NT2/D1 (cell line): ENCODE measurements at regions not wholly inside any gene's neighbourhood (a gene's known extent, or its start where the extent isn't known, plus 50 kb on each side); places are given as distances from the start of the nearest gene placed in this dataset.

Experiments used
- DNase-seq: peaks from one replicate; pipeline ENCODE4 v3.0.0-alpha.2; 2011; ENCODE audit warnings: low read depth, low spot score
- H3K27me3 ChIP-seq: 2 replicates; pipeline ENCODE4 v1.6.0; 2011; ENCODE audit warnings: mild to moderate bottlenecking; ENCODE audit not compliant: insufficient read length, insufficient read depth
- H3K36me3 ChIP-seq: 2 replicates; pipeline ENCODE4 v1.6.1; 2011; ENCODE audit warnings: mild to moderate bottlenecking, low read length, mixed read lengths; ENCODE audit not compliant: insufficient read depth, insufficient read length
- H3K4me1 ChIP-seq: 2 replicates; pipeline ENCODE4 v1.5.1; 2011; ENCODE audit not compliant: insufficient read depth, insufficient read length
- H3K4me3 ChIP-seq: 2 replicates; pipeline ENCODE4 v1.5.1; 2011; ENCODE audit warnings: low read depth; ENCODE audit not compliant: insufficient read length
- H3K9ac ChIP-seq: 2 replicates; pipeline ENCODE4 v1.6.0; 2011; ENCODE audit warnings: low read depth; ENCODE audit not compliant: insufficient read length
- H3K9me3 ChIP-seq: 2 replicates; pipeline ENCODE4 v1.5.1; 2011; ENCODE audit warnings: mild to moderate bottlenecking, low read length; ENCODE audit not compliant: insufficient read depth
- SUZ12 ChIP-seq: IDR thresholded peaks from 2 replicates; pipeline ENCODE4 v1.6.1; 2011; ENCODE audit not compliant: insufficient read length, insufficient read depth; ENCODE audit errors: extremely low read depth
- YY1 ChIP-seq: IDR thresholded peaks from 2 replicates; pipeline ENCODE4 v1.6.1; 2011; ENCODE audit not compliant: insufficient read length, insufficient read depth
- ZNF274 ChIP-seq: IDR thresholded peaks from 2 replicates; pipeline ENCODE4 v1.6.1; 2011; ENCODE audit warnings: mild to moderate bottlenecking, low read depth, low read length

DNA sequence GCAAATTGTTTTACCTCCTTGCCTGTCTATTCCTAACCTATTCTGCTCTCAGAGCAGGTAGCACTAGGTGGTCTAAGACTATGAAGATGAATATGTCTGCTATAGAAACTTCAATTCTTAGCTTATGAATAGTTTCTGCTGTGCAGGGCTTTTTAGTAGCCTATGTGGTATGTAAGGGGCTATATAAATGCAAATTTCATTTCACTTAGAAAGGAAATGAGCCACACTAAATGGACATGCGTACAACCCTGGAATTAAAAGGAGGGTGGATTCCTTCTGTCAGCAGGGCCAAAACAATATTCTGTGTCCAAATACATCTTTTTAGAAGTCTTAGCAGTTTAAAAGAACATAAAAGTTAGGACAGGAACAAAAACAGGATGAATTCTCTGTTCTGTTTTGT, 163.9 kb upstream of the GEMIN8 start:
- no peak overlapping the region for H3K4me3 ChIP-seq
- H3K36me3 ChIP-seq, result no peaks in the 10 kb centered on the region
- TF ChIP-seq SUZ12, result no peak
- no peak for TF ChIP-seq ZNF274
- no peak for TF ChIP-seq YY1
- H3K9ac ChIP-seq, result no peak overlapping the region
- DNase-seq, result no peak
- H3K27me3 ChIP-seq, result no peaks in the 10 kb centered on the region
- H3K9me3 ChIP-seq, result no peaks in the 10 kb centered on the region
- no peaks in the 10 kb centered on the region for H3K4me1 ChIP-seq

DNA sequence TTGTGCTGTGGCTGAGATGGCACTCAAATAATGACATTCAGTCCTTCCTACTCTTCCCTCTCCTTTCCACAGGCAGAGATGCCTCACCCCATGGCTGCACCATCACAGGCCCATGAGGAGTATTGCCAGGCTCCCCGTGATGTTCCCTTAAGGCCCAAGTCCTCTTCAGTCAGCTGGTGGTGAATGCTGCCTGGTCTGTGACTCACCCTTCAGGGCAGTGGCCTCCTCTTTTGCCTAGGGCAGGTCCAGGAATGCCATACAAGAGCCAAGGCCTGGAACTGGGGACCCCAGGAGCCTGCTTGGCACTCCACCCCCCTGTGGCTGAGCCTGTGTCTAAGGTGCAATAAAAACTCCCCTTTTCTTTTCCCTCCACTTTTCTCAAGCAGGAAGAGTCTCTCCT, 144.2 kb upstream of the GEMIN8 start:
- Histone ChIP-seq H3K4me1 (peaks cover 5% of the 10 kb centered on the region), H3K27me3 (no peaks in the 10 kb centered on the region), H3K9me3 (no peaks in the 10 kb centered on the region), H3K9ac (no peak overlapping the region), H3K36me3 (no peaks in the 10 kb centered on the region), H3K4me3 (no peak overlapping the region)
- TF ChIP-seq YY1 (no peak), ZNF274 (no peak), SUZ12 (no peak)
- no peak for DNase-seq

DNA sequence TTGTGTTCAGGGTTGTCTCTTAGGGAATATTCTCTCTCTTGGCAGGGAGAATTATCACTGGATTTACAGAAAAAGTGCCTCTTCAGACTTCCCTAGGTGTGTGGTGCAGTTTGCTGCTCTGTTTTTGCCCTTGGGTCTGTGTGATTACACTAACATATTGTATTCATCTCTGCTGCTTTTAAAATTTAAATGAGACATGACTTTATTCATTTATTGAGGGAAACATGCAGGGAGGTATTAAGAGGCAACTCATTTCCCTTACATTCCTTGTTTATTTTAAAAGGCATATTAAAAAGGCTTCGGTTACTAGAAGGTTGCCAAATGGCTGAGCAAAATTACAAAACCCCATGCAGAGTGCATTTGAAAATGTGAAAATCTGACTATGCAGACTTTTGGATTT, 135.1 kb upstream of the GEMIN8 start:
- no peak overlapping the region for H3K9ac ChIP-seq
- no peaks in the 10 kb centered on the region for H3K27me3 ChIP-seq
- no peak for DNase-seq
- no peaks in the 10 kb centered on the region for H3K4me1 ChIP-seq
- H3K9me3 ChIP-seq, result no peaks in the 10 kb centered on the region
- no peaks in the 10 kb centered on the region for H3K36me3 ChIP-seq
- H3K4me3 ChIP-seq, result no peak overlapping the region
- TF ChIP-seq YY1, result no peak

DNA sequence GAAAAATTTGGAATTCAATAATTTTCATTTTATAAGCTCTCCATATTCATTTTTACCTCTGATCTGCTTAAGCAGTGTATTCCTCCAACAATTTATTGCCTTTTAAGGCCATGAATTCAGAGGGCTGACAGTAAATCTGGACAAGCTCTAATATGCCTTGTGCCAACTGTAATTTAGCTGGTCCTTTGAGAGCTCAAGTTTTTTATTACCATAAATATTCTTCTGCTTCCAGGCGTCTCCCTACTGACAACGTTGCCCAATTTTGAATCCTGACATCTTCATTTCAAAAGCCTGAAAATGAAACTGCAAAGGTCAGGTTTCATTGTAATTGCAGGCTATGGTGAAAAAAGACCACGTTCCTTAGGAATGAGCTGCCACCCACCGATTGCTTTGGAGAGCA, 95.8 kb upstream of the GEMIN8 start:
- no peak for DNase-seq
- Histone ChIP-seq H3K36me3 (no peaks in the 10 kb centered on the region), H3K4me3 (no peak overlapping the region), H3K9ac (no peak overlapping the region), H3K9me3 (no peaks in the 10 kb centered on the region), H3K4me1 (no peaks in the 10 kb centered on the region), H3K27me3 (no peaks in the 10 kb centered on the region)
- TF ChIP-seq SUZ12, result no peak
- TF ChIP-seq YY1, result no peak
- no peak for TF ChIP-seq ZNF274

DNA sequence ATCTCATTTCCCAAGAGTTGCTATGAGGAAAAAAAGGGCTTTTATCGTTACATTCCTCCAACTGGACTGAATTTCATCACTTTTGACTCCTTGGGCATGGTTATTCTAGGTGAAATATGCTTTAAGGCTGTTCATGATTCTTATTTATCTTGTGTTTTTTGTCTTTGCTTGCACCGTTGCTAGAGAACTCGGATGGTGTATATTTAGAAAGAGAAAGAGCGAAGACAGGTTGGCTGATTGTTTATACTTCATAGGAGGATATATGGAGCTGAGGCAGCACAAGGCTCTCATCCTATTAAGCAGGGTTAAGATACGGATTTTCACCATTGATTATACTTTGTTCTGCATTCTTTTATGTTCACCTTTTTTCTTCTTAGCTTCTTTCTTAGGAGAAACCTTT, 94.9 kb upstream of the GEMIN8 start:
- Histone ChIP-seq H3K4me3 (no peak overlapping the region), H3K27me3 (no peaks in the 10 kb centered on the region), H3K36me3 (no peaks in the 10 kb centered on the region)

DNA sequence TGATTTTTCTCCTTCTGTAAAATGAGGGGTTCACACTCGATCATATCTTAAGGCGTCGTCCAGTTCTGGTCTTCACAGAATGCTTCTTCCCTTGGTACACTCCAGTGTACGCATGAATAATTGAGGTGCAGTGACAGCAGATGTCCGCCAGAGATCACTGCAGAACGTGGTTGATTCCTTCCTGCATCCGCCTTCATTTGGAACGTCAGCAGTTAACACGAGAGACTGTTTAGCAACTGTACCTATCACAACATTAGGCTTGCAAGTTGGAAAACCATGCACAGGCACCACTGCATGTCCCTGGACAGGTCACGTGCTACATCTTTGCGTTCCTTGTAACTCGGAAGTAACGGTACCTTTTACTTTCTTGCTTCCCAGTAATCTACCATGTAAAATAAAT, 66.0 kb upstream of the GEMIN8 start:
- no peaks in the 10 kb centered on the region for H3K9me3 ChIP-seq
- no peak for TF ChIP-seq YY1
- TF ChIP-seq ZNF274, result no peak
- TF ChIP-seq SUZ12, result no peak
- no peak overlapping the region for H3K4me3 ChIP-seq
- no peaks in the 10 kb centered on the region for H3K4me1 ChIP-seq
- no peaks in the 10 kb centered on the region for H3K27me3 ChIP-seq
- H3K36me3 ChIP-seq, result no peaks in the 10 kb centered on the region
- H3K9ac ChIP-seq, result no peak overlapping the region
- DNase-seq, result peak; percentile 40

More for the DNA sequence above, 94.9 kb upstream of the GEMIN8 start:
- TF ChIP-seq YY1, result no peak
- no peak for TF ChIP-seq SUZ12
- no peak for TF ChIP-seq ZNF274
- no peak for DNase-seq
- no peak overlapping the region for H3K9ac ChIP-seq
- no peaks in the 10 kb centered on the region for H3K9me3 ChIP-seq
- H3K4me1 ChIP-seq, result no peaks in the 10 kb centered on the region

DNA sequence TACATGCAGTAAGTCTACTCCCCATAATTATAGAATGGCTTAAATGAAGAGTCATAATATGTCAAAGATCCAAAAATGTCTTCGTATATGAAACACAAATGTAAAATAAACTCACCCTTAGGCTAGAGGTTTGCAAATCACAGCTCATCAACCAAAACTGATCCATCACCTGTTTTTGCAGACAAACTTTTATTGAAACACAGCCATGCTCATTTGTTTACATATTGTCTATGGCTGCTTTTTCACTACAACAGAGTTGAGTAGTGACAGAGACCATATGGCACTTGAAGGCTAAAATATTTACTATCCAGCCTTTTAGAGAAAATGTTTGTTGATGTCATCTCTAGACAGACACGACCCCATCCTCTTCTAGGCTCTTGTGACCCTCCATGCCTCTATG, 64.5 kb upstream of the GEMIN8 start:
- H3K4me3 ChIP-seq, result no peak overlapping the region
- no peak for DNase-seq
- no peaks in the 10 kb centered on the region for H3K4me1 ChIP-seq
- no peaks in the 10 kb centered on the region for H3K9me3 ChIP-seq
- H3K36me3 ChIP-seq, result no peaks in the 10 kb centered on the region
- no peaks in the 10 kb centered on the region for H3K27me3 ChIP-seq
- no peak overlapping the region for H3K9ac ChIP-seq
- TF ChIP-seq SUZ12 (no peak), ZNF274 (no peak), YY1 (no peak)

DNA sequence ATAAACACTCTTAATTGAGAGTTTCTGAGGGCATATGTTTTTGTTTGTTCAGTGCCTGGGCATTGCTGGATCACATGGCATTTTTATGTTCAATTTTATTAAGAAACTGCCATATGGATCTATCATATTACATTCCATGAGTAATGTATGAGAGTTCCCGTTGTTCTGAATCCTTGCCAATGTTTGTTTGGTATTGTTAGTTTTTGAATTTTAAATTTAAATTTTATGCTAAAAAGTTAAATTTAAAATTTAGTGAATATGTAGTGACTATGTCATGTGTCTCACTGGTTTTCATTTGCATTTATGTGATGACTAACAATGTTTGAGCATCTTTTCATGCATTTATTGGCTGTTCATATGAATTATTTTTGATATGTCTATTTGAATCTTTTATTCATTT, 54.8 kb upstream of the GEMIN8 start:
- Histone ChIP-seq H3K4me1 (no peaks in the 10 kb centered on the region), H3K36me3 (no peaks in the 10 kb centered on the region), H3K9me3 (no peaks in the 10 kb centered on the region), H3K4me3 (no peak overlapping the region), H3K9ac (no peak overlapping the region), H3K27me3 (no peaks in the 10 kb centered on the region)
- no peak for DNase-seq
- no peak for TF ChIP-seq ZNF274
- no peak for TF ChIP-seq SUZ12
- no peak for TF ChIP-seq YY1
